Heart left ventricle (tissue), 13 donors: ENCODE measurements at regions not wholly inside any gene's neighbourhood (a gene's known extent, or its start where the extent isn't known, plus 50 kb on each side); places are given as distances from the start of the nearest gene placed in this dataset.

Experiments
- CTCF ChIP-seq, 12 donors: fragments of 200-600 bp; sonication (generic) in 4 of 12; IDR thresholded peaks; one replicate each; pipeline versions ENCODE4 v1.5.0 to v1.8.0; 2018 to 2022; ENCODE audit warnings: antibody characterized with exemption in 12 of 12, mild to moderate bottlenecking in 5 of 12
- POLR2A ChIP-seq, 2 donors: fragments of 450-650 bp; IDR thresholded peaks; one replicate each; pipeline ENCODE4 v1.6.1; 2017; ENCODE audit warnings: antibody characterized with exemption in 2 of 2, mild to moderate bottlenecking in 2 of 2, moderate library complexity in 2 of 2
- donor health status: ischemic (EF 13 %, LVEDD 7.1; RV severe dilation, severe dysfunction).
- donor health status: DM: no; HTN: yes; CAD: no.
- donor health status: DM: no; HTN: no; CAD: no.
- donor health status: ischemic (EF 25% LVEDD 6.9; RV normal size, moderate dysfunction).
- donor health status: ischemic (EF 25% LVEDD 5.7; RV mildly dilated, moderate dysfunction).
- donor health status: ischemic (EF 35%, LVEDD 5.7; RV mildly dilated, moderate dysfunction).
- donor health status: nonischemic (EF 11% LVEDD 7.7; RV severe dilation, severe dysfunction).
- donor health status: DM: yes; HTN: yes; CAD: no.
- donor health status: PGD.
- donor health status: ischemic (EF 29% LVEDD 5.4; RV normal size, mild dysfunction).
- donor health status: nonischemic (EF 23%, LVEDD 6.1; RV moderate dilation, normal function).

- no peak for TF ChIP-seq CTCF (IDR thresholded peaks at IDR 0.05)
- TF ChIP-seq POLR2A (IDR thresholded peaks at IDR 0.05) = no peak
Observed at GRCh38 chr9:119662329-119662728, 293.1 kb upstream of the BRINP1 start.
